ENCODE measurements at regions not wholly inside any gene's neighbourhood (a gene's known extent, or its start where the extent isn't known, plus 50 kb on each side); places are given as distances from the start of the nearest gene placed in this dataset.

GRCh38 chr4:110364911-110365520 is 110.9 kb upstream of the ENPEP start:
- TF ChIP-seq, protein P1, sequence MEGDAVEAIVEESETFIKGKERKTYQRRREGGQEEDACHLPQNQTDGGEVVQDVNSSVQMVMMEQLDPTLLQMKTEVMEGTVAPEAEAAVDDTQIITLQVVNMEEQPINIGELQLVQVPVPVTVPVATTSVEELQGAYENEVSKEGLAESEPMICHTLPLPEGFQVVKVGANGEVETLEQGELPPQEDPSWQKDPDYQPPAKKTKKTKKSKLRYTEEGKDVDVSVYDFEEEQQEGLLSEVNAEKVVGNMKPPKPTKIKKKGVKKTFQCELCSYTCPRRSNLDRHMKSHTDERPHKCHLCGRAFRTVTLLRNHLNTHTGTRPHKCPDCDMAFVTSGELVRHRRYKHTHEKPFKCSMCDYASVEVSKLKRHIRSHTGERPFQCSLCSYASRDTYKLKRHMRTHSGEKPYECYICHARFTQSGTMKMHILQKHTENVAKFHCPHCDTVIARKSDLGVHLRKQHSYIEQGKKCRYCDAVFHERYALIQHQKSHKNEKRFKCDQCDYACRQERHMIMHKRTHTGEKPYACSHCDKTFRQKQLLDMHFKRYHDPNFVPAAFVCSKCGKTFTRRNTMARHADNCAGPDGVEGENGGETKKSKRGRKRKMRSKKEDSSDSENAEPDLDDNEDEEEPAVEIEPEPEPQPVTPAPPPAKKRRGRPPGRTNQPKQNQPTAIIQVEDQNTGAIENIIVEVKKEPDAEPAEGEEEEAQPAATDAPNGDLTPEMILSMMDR (IDR thresholded peaks at IDR 0.05), result no peak
- TF ChIP-seq POLR2A (IDR thresholded peaks at IDR 0.05), result no peak
